ENCODE measurements at regions not wholly inside any gene's neighbourhood (a gene's known extent, or its start where the extent isn't known, plus 50 kb on each side); places are given as distances from the start of the nearest gene placed in this dataset.

- TF ChIP-seq CTCF (IDR thresholded peaks at IDR 0.05) (no peak), POLR2A (IDR thresholded peaks at IDR 0.05) (no peak)
Measured at GRCh38 chr9:26462213-26462612, 430.4 kb downstream of the CAAP1 start.
